GM21360 (cell line): ENCODE measurements at regions not wholly inside any gene's neighbourhood (a gene's known extent, or its start where the extent isn't known, plus 50 kb on each side); places are given as distances from the start of the nearest gene placed in this dataset.
A peak's percentile ranks its signal among the peaks of the same experiment; 100 is the strongest.

ENCODE experiments used
- ATAC-seq: cut with Tn5 transposase; IDR thresholded peaks from one replicate; pipeline ENCODE4 v1.9.1; 2021; ENCODE audit warnings: mild to moderate bottlenecking, moderate library complexity; ENCODE audit not compliant: unreplicated experiment

DNA sequence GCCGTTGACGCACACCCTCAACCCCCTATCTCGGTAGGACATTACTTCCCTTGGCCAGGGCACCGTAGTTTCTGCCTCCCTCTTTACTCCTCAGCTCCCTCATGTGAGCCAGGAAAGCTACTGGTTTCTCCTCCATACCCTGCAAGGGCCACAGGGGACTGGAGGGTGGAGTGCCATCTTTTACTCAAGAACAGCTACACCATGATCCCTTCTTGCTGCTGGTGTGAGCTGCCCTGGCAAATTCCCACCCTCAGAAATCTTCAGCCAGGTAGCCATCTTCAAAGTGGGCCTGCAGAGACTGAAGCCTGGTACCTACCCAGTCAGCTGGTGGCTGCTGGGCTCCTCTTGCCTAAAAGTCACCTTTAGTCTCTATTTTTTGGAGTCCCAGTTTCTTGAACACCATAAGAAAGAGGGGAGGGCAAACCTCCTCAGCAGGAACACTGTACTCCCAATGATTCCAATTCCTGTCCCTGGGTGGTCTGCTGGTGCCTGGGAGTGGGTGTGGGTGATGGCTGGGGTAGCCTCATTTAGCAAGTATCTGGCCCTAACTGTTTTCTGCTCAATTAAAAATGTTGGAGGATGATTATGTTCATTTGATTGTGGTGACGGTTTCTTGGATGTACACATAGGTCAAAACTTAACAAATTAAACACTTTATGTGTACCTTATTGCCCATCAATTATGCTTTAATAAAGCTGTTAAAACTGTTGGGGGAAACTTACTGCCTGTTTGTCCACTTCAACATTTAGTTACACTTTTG lies 105.0 kb upstream of the NPY start:
- ATAC-seq, result no peak

DNA sequence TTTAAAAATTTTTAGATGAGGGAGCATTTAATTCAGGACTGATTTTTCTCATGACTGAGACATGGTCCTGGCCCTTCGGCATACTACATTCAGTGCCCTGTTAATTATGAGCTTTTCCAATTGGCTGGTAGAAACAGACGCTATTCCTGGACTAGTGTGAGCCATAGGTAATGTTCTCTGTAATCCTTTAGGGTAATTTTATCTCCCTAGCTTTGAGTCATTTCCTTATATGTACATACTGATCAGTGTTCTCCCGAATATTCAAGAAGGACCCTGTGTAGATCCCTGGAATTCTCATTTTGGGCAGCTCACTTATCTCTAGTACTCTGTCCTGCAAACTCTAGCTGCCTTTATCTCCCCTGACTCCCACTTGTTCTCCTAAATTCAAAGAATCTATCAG lies 92.6 kb upstream of the NPY start:
- no peak for ATAC-seq

DNA sequence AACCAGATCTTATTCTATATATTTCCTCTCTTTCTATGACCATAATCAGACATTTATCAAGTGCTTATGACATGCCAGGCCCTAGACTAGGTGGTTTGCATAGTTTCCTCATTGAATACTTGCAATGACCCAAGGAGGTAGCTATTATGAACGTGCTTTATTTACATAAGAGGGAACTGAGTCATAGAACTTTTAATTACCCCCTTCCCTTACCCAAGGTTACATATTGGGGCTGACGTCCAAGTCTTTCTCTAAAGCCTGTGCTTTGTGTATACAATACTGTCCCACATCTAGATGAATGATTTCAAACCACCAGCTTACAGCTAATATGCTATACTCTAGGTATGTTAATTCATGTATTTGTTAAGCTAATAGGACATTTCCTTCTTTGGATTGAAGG lies 91.9 kb upstream of the NPY start:
- ATAC-seq, result no peak

DNA sequence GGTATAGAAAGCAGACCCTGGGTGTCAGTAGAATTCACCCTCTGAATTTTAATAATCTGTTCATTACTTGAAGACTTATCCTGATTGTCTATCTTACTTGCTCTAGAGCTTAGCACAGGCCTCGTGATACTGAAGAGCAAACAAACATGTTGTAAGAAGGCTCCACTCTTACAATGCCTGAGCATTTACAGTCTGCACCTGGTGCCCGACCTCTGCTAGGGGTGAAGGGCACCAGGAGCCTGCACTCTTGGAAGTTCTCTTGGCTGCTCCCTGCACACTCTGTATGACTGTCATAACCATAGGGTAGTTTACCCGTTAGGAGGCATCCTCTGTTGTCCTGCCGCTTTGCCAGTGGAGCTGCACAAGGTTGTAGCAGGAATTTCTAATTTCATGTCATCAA lies 91.3 kb upstream of the NPY start:
- ATAC-seq, result no peak

DNA sequence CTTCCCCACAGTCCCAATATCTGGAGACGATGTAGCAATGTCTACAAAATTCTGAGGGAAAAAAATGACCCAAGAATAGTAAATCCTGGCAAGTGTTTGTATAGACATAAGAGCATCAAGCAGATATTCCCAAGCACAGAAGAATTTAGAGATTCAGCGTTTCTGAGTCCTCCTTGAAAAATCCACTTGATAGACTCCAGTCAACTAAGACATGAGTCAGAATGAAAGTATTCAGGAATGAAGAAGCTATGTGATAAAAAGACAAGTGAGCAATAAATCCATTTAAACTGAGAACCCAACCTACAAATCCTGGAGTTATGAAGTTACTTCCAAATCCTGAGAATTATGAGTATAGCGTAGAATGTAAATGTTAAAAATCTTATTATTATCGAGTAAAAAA lies 86.1 kb upstream of the NPY start:
- no peak for ATAC-seq

DNA sequence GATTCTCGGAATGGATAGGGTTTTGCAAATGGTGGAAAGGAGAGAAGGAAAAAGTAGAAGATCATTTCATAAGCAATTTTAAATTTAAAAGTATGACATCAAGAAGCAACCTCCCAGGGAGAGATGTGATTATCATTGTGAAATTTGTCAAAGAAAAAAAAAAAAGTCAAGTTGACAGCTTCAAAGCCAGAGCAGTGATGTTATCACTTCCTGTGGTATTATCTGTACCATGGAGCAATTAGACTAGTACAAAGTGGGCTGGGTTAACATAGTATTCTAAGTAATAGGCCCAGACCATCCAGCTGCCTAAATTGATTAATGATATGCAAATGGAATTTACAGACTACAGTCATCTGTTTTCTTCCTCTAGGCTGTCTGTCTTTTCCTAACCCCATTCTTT lies 84.0 kb upstream of the NPY start:
- no peak for ATAC-seq

DNA sequence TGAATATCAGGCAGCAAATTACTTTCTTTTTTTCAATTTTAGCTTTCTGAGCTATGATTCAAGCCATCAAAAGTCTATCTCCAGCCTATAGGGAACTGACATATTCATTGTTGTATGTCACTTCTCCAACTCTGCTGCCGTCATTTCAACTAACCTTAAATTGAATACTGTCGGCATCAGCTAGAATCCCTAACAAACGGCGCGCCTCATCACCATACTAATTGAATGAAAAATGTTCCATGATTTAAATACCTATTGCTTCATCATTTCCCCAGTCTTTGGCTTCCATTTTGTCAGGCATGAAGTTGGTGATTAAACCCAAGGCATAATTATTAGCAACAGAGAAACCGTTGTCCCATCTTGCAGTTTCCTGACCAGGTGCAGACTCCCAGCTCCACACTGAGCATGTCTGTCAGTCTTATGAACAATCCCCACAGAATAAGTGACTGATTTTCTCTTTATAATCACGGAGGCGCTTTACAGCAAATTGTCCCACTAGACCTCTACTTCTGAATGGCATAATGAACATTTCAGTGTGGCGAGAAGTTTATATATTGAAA lies 83.5 kb upstream of the NPY start:
- no peak for ATAC-seq

DNA sequence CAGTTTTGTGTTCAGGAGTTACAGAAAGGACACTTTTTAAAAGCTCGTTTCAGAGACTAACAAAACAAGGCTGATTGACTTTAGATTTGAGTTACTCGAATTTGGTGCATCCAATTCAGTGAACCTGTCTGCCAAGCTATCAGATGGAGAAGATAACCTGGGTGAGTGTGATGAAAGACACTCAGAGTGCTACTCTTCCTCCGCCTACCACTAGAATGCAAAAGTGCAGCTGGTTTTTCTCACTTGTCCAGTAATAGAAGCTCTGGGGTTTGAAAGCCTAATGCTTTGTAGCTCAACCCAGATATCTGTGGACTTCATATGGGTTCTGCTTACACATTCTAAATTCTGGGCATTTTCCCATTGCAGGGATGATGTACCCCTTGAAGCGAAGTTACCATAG lies 82.8 kb upstream of the NPY start:
- no peak for ATAC-seq

DNA sequence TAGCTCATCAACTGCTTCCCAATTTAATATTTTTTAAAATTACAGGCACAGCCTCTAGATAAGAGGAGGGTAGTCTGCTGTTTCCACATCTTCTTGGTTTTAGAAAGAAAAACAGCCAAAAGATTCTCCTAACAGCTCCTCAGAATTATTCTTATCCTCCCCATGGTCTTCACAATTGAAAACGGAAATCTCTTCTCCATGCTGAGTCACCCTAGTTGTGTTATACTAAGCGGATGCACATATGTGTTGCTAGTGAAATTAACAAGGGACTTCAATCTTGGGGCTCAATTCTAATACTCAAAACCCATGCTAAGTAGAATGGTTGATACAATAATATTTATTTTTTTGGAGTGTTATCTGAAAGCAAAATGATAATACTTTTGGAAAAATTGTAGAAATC lies 71.9 kb upstream of the NPY start:
- no peak for ATAC-seq

DNA sequence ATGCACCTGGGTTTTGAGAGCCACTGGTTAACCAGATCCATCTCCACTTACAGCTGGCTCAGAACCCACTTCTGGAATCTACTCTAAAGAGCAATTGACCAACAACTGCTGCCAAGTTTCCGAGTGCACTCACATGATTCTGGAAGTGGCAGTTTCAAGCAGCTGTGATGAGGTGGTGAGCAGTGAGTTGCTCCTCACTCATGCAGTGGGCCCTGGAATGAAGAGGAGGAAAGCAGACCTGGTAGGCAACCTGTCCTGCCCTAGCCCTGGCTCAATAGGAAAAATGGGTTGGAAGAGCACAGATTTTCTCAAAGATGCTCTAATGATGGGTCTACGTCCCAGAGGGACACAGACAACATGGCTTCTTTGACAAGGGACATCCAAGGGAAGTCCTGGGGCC lies 70.7 kb upstream of the NPY start:
- no peak for ATAC-seq

DNA sequence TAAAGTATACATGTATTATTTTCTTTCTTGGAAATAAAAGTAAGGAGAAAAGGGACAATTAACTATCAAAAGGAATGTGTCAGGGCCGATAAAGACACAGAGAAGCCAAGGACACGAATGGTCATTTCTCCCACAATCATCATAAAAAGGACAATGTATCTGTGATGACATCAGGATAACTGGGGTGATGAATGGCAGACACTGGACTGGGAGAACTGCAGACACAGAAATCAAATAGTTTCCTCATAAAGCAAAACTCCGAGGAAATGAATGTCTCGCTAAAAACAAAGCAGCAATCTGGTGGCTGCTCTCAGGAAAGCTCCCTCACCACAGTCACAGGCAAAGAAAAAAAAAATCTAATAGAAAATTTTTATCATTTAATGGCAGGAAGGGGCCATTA lies 69.3 kb upstream of the NPY start:
- no peak for ATAC-seq

DNA sequence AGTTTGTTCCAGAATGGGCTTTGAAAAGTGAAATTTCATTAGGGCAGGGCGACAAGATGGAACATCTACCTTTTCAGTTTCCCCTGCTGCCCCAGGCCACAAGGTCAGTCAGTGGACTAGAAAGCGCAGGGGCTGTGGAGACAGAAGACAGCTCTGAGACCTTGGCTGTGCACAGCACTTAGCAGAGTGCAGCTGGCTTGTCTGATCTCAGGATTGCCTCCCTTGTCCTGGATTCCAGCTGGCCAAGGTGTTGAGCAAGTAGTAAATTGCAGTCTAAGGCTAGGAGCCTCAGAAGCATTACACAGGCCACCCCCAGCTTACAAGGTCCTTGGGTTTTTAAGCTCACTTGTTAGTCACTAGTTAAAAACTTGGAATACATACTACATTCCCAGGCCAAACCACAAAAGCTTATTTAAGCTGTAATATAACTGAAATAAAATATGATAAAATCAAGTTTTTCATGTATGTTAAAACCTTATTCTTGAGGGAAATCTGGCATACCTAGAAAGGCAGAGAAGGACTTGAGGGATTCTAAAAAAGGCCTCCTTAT lies 67.3 kb upstream of the NPY start:
- ATAC-seq, result no peak

DNA sequence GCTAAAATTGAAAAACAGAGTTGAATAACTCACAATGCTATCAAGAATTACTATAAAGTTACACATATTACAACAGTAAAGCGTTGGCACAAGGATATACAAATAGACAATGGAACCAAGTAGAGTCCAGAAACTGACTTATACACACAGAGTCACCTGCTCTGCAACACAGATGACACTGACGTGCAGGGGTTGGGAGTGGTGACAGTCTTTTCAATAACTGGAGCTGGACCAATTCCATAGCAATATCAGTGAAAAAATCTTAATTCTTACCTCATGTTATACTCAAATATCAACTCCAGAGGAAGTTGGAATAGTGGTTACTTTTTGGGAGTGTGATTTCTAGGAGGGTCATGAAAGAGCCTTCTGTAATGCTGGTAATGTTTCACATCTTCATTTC lies 62.5 kb upstream of the NPY start:
- no peak for ATAC-seq

DNA sequence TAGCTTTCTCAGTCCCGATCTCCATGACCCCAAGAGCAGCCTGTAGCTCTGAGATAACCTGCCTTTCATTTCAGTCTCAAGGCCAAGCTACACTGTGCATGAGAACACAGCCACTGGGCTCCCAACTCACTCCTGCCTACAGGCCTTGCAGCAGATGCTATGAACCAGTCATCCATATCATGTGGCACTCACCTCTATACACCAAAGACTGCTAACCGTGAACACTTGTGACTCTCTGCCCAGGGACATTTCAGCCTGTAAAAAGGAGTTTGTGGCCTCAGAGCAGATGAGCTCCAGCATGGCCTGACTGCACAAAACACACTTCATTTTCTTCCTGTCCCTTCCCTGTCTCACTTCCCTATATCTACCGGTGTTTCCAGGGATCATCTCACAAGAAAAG lies 56.9 kb upstream of the NPY start:
- ATAC-seq, result peak; percentile 43

DNA sequence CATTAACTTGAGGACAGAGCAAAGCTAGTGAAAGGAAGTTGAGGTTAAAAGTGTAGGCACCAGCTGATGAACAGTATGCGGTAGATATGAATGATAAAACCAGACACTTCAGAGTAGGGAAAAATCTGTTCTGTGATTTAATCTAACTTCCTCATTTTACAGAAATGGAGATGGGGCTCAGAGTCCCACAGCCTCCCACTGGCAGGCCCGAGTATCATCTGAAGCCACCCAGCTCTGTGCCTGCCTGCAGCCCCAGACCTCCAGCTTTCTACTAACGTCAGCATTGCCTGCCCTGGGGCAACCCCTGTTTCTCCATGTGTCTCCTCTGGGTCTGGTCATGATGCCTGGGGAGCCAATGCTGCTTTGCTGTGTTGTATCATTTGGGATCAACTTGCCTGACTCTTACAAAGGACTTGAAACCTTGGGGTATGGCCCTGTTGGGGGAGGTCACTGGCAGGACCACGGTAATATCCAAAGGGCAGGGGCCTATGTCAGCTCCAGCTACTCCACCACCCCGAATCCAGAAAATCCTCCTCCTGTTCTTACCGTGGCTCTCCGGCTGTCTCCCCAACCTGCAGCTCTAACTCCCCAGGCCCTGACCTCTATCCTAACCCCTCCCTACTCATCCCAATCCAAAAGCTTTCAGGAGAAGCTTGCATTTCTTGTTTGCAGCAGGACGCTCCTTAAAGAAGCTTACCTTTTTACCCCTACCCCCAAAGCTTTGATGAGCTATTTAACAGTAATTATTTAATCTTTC lies 56.2 kb upstream of the NPY start:
- ATAC-seq, result peak; percentile 83

DNA sequence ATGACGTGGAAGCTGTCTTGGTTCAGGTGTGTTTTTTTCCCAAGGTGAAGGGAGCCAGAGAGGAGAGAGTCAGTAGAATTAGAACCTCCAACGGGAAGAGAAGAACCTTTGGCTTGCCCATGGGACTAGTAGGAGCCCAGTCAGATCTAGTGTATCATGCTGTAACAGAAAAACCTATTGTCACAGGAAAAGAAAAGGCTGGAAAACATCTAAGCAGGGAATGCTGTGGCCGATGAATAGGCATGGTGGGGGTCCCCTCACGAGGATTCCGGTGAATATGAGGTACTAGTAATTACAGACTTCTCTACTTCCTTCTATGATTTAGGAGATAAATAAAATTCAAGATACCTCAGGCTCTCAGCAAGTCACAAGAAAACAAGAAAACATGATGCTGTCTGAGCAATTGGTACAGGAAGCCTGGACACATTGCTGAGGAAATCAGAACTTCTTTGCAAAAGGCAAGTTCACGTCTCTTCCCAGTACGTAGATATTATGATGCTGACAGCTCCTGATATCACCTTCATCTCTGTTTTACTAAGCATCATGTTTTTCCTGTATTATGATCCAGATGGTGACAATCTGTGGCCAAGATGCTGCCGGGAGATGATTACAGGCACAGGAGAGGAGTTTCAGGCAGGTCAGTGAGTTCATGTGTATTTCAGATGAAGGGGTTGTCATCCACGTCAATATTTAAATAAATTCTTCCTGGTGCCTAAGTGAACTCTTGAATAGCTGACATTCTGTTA lies 54.3 kb upstream of the NPY start:
- ATAC-seq, result no peak

DNA sequence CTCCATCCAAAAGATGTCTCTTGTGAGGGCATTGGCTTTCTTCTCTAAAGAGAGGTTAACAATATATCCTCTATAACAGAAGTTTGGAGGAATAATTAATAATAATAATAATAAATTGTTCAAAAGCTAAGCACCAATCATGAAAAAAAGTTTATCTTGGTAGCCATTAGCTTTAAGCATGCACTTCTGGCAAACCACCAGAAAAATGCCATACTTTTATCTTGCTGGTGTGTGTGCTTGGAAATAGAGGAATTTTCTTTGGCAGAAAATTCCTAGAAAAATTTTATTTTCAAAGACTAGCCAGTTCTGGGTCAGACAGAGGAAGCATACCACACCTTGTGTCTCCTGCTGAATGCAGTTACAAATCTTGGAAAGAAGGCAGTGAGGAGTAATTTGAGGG lies 52.5 kb upstream of the NPY start:
- no peak for ATAC-seq

DNA sequence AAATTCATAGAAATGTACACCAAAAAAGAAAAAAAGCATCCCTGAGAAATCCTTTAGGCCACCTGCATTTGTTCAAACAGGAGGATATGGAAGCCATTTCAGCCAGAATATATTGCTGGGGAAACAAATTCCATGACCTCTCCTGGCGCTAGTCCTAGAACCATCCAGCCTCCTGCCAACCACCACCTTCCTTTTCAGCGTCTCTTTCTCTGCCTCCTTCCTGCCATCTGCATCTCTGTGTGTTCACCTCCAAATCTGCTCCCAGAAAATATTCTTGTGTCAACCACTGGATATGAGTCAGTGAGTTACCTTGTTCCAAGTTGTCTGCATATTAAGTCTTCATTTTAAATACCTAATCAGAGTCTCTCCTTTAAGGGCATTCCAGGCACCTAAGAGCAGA lies 50.6 kb upstream of the NPY start:
- no peak for ATAC-seq
